ENCODE measurements at regions not wholly inside any gene's neighbourhood (a gene's known extent, or its start where the extent isn't known, plus 50 kb on each side); places are given as distances from the start of the nearest gene placed in this dataset.

DNA sequence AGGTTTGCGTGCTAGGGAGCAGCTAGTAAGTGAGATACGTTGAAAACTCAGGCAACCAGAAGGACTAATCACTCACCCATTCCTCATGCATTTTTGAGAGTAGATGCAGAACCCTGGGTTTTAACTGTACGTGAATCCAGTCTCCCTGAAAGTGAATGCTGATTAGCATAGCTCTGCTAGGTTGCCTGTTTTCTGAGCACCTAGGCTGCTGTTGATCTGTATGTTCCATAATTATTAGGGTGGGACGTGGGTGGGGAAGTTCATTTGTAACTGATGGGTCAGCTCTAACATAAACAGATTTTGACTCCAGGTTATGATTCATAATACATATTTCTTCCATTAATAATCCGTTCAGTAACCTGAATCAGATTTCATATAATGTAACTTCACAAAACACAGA is 379.0 kb upstream of the FANCL start:
- TF ChIP-seq, protein P1, sequence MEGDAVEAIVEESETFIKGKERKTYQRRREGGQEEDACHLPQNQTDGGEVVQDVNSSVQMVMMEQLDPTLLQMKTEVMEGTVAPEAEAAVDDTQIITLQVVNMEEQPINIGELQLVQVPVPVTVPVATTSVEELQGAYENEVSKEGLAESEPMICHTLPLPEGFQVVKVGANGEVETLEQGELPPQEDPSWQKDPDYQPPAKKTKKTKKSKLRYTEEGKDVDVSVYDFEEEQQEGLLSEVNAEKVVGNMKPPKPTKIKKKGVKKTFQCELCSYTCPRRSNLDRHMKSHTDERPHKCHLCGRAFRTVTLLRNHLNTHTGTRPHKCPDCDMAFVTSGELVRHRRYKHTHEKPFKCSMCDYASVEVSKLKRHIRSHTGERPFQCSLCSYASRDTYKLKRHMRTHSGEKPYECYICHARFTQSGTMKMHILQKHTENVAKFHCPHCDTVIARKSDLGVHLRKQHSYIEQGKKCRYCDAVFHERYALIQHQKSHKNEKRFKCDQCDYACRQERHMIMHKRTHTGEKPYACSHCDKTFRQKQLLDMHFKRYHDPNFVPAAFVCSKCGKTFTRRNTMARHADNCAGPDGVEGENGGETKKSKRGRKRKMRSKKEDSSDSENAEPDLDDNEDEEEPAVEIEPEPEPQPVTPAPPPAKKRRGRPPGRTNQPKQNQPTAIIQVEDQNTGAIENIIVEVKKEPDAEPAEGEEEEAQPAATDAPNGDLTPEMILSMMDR (IDR thresholded peaks at IDR 0.05; ENCODE audit: insufficient read depth, low read length, poor library complexity, severe bottlenecking): no peak
- no peak for TF ChIP-seq EZH2phosphoT487 (conservative IDR thresholded peaks at IDR 0.05; ENCODE audit: low read length)
